B cell (primary cell): ENCODE measurements at regions not wholly inside any gene's neighbourhood (a gene's known extent, or its start where the extent isn't known, plus 50 kb on each side); places are given as distances from the start of the nearest gene placed in this dataset.

Experiments
- ATAC-seq: fragments of 200-7000 bp; cut with Tn5 transposase; one replicate; pipeline ENCODE4 v1.10.0; 2021; ENCODE audit warnings: low read depth, mild to moderate bottlenecking, moderate number of reproducible peaks, moderate library complexity
- CTCF ChIA-PET: fragments of 350-600 bp; sonication (Branson Sonifier 250); formaldehyde crosslinking; loops from one replicate; lab custom pipeline; 2021; ENCODE audit warnings: antibody characterized with exemption, inconsistent platforms; lab: Charles Lee
- POLR2A ChIA-PET: fragments of 350-600 bp; sonication (Branson Sonifier 250); formaldehyde crosslinking; loops from one replicate; lab custom pipeline; 2021; ENCODE audit warnings: antibody characterized with exemption; lab: Charles Lee
- DNase-seq: peaks from one replicate; pipeline ENCODE4 v3.0.0; 2013
- H2AFZ ChIP-seq: 2 replicates; pipeline ENCODE4 v1.6.1; 2012; ENCODE audit warnings: mild to moderate bottlenecking, low read depth, low read length; ENCODE audit not compliant: insufficient read depth, poor library complexity, severe bottlenecking
- H3K27ac ChIP-seq, 2 donors: 1 replicate in 1 of 2; 2 replicates in 1 of 2; pipeline ENCODE4 v1.5.1; 2012 to 2013; ENCODE audit warnings: low read length in 2 of 2, mild to moderate bottlenecking in 2 of 2, moderate library complexity in 1 of 2
- H3K27me3 ChIP-seq, 4 experiments: fragments of 200-600 bp in 1 of 4; sonication (generic) in 1 of 4; replicated peaks in 1 of 4; 1 replicate in 2 of 4; 2 replicates in 2 of 4; pipeline versions ENCODE4 v1.6.1 to v1.7.0; 2013 to 2016; ENCODE audit warnings: low read length in 3 of 4, mild to moderate bottlenecking in 2 of 4, mixed read lengths in 1 of 4, moderate library complexity in 1 of 4; ENCODE audit not compliant: insufficient read depth in 4 of 4, control insufficient read depth in 3 of 4; ENCODE audit errors: control extremely low read depth in 1 of 4
- H3K36me3 ChIP-seq, 2 experiments: replicated peaks in 1 of 2; 1 replicate in 1 of 2; 2 replicates in 1 of 2; pipeline versions ENCODE4 v1.6.1 to v1.7.1; 2013; ENCODE audit warnings: low read length in 1 of 2; ENCODE audit not compliant: insufficient read depth in 2 of 2, control insufficient read depth in 1 of 2; ENCODE audit errors: control extremely low read depth in 1 of 2, extremely low read depth in 1 of 2
- H3K4me1 ChIP-seq, 2 donors: fragments of 200-600 bp in 1 of 2; sonication (generic) in 1 of 2; 1 replicate in 1 of 2; 2 replicates in 1 of 2; pipeline versions ENCODE4 v1.5.1 to v1.6.1; 2013 to 2017; ENCODE audit warnings: low read length in 2 of 2; ENCODE audit not compliant: control insufficient read depth in 2 of 2, insufficient read depth in 2 of 2
- H3K4me2 ChIP-seq: replicated peaks from 2 replicates; pipeline ENCODE3; 2012; ENCODE audit warnings: mild to moderate bottlenecking, low read depth, low read length; ENCODE audit not compliant: poor library complexity, severe bottlenecking
- H3K4me3 ChIP-seq, 5 experiments: fragments of 200-600 bp in 1 of 5; sonication (generic) in 1 of 5; 1 replicate in 3 of 5; 2 replicates in 2 of 5; pipeline versions ENCODE4 v1.5.1 to v1.7.0; 2011 to 2016; ENCODE audit warnings: low read length in 4 of 5, mild to moderate bottlenecking in 4 of 5, low read depth in 2 of 5, control low read depth in 1 of 5, moderate library complexity in 1 of 5; ENCODE audit not compliant: insufficient read depth in 1 of 5; ENCODE audit errors: control extremely low read depth in 1 of 5, extremely low read depth in 1 of 5
- H3K79me2 ChIP-seq: fragments of 200-600 bp; sonication (generic); one replicate; pipeline ENCODE4 v1.6.0; 2016; ENCODE audit warnings: low read length; ENCODE audit not compliant: control insufficient read depth, insufficient read depth
- H3K9ac ChIP-seq: fragments of 200-600 bp; sonication (generic); 2 replicates; pipeline ENCODE4 v1.6.1; 2017; ENCODE audit warnings: mild to moderate bottlenecking, low read length, moderate library complexity
- H3K9me3 ChIP-seq, 3 donors: one replicate each; pipeline versions ENCODE4 v1.6.1 to v1.7.1; 2013; ENCODE audit warnings: low read length in 2 of 3; ENCODE audit not compliant: control insufficient read depth in 2 of 3, insufficient read depth in 1 of 3; ENCODE audit errors: control extremely low read depth in 1 of 3
- H4K20me1 ChIP-seq: 2 replicates; pipeline ENCODE4 v1.6.0; 2012; ENCODE audit warnings: mild to moderate bottlenecking, low read length; ENCODE audit not compliant: insufficient read depth, control insufficient read depth, poor library complexity, severe bottlenecking
- H3K27ac Mint-ChIP-seq: one replicate; pipeline ENCODE4 v1.8.0; 2021; ENCODE audit warnings: mixed read lengths
- H3K27me3 Mint-ChIP-seq: one replicate; pipeline ENCODE4 v1.8.0; 2021; ENCODE audit warnings: mixed read lengths
- H3K4me1 Mint-ChIP-seq: one replicate; pipeline ENCODE4 v1.8.0; 2021; ENCODE audit warnings: mixed read lengths
- H3K4me3 Mint-ChIP-seq: one replicate; pipeline ENCODE4 v1.8.0; 2021; ENCODE audit warnings: mixed read lengths
- H3K9me3 Mint-ChIP-seq: one replicate; pipeline ENCODE4 v1.8.0; 2022; ENCODE audit warnings: mixed read lengths; ENCODE audit not compliant: insufficient read depth
- CTCF ChIP-seq: fragments of 200-600 bp; IDR thresholded peaks from one replicate; pipeline ENCODE4 v1.8.0; 2022; ENCODE audit warnings: antibody characterized with exemption, mild to moderate bottlenecking
- EZH2 ChIP-seq: IDR thresholded peaks from 2 replicates; pipeline ENCODE4 v1.6.1; 2012; ENCODE audit warnings: borderline replicate concordance, low read depth, mild to moderate bottlenecking, moderate library complexity, low read length; ENCODE audit not compliant: insufficient read depth, poor library complexity, severe bottlenecking
- whole genome bisulfite sequencing: methylation state at CpG from one replicate; pipeline ENCODE4 v1.1.5; 2013; ENCODE audit warnings: missing lambda C conversion rate; ENCODE audit not compliant: insufficient coverage; 5-methylcytosine and 5-hydroxymethylcytosine counted together
- intact Hi-C: fragments of 100-400 bp; cut with micrococcal nuclease; formaldehyde crosslinking; loops from one replicate; pipeline ENCODE4 v1.10.0; 2022

GRCh38 chr6:4480788-4481735, 295.1 kb upstream of the CDYL start:
- Mint-ChIP-seq H3K27ac (no peak overlapping the region), H3K27me3 (peaks cover 43% of the 10 kb centered on the region), H3K4me3 (no peak overlapping the region), H3K9me3 (no peaks in the 10 kb centered on the region), H3K4me1 (no peaks in the 10 kb centered on the region)
- ChIA-PET CTCF (no interaction called here), POLR2A (no interaction called here)
- TF ChIP-seq CTCF = no peak
- TF ChIP-seq EZH2 = no peak
- intact Hi-C loops = no loop called here
- ATAC-seq (no peak), DNase-seq (no peak)
- no peaks in the 10 kb centered on the region for H3K79me2 ChIP-seq
- WGBS = 86% methylated on average over 7 of the region's 10 CpGs
- no peak overlapping the region for H2AFZ ChIP-seq
- H4K20me1 ChIP-seq = no peaks in the 10 kb centered on the region
- no peak overlapping the region for H3K9ac ChIP-seq
- no peak overlapping the region for H3K4me3 ChIP-seq
- no peak overlapping the region for H3K4me2 ChIP-seq
- peaks cover 0 to 5% (median 3%) of the 10 kb centered on the region in 4 experiments for H3K27me3 ChIP-seq
- peaks cover 0 to 11% (median 0%) of the 10 kb centered on the region in 3 donors for H3K9me3 ChIP-seq
- H3K27ac ChIP-seq = no peak overlapping the region
- H3K4me1 ChIP-seq = no peaks in the 10 kb centered on the region
- H3K36me3 ChIP-seq = no peaks in the 10 kb centered on the region

- H2AFZ ChIP-seq = no peak overlapping the region
- no CpG with 5 or more reads among the region's 3 CpGs for WGBS
- Mint-ChIP-seq H3K4me1 (no peaks in the 10 kb centered on the region), H3K4me3 (no peak overlapping the region), H3K9me3 (no peaks in the 10 kb centered on the region), H3K27ac (no peak overlapping the region), H3K27me3 (peaks cover 37% of the 10 kb centered on the region)
- no peak overlapping the region for H3K9ac ChIP-seq
- intact Hi-C loops = no loop called here
- peaks cover 0 to 5% (median 2%) of the 10 kb centered on the region in 4 experiments for H3K27me3 ChIP-seq
- no peak overlapping the region for H3K4me3 ChIP-seq
- no peaks in the 10 kb centered on the region for H3K79me2 ChIP-seq
- no peaks in the 10 kb centered on the region for H3K4me1 ChIP-seq
- no peak for TF ChIP-seq CTCF
- ATAC-seq (no peak), DNase-seq (no peak)
- peaks cover 0 to 4% (median 0%) of the 10 kb centered on the region in 3 donors for H3K9me3 ChIP-seq
- H3K4me2 ChIP-seq = no peak overlapping the region
- ChIA-PET CTCF (no interaction called here), POLR2A (no interaction called here)
- H3K36me3 ChIP-seq = no peaks in the 10 kb centered on the region
- H4K20me1 ChIP-seq = no peaks in the 10 kb centered on the region
- no peak overlapping the region for H3K27ac ChIP-seq
These were observed 298.1 kb upstream of the CDYL start for GRCh38 chr6:4478098-4478497.
